GM23248 (cell line): ENCODE measurements at regions not wholly inside any gene's neighbourhood (a gene's known extent, or its start where the extent isn't known, plus 50 kb on each side); places are given as distances from the start of the nearest gene placed in this dataset.

Experiments
- EZH2 ChIP-seq: fragments of 200-600 bp; sonication (generic); IDR thresholded peaks from 2 replicates; pipeline ENCODE4 v1.6.1; 2018; ENCODE audit warnings: antibody characterized with exemption, mild to moderate bottlenecking; ENCODE audit not compliant: insufficient read depth, poor library complexity, severe bottlenecking
- EZH2phosphoT487 ChIP-seq: fragments of 200-600 bp; sonication (generic); IDR thresholded peaks from 2 replicates; pipeline ENCODE4 v1.6.1; 2018; ENCODE audit warnings: antibody characterized with exemption, moderate library complexity, mild to moderate bottlenecking, low read depth; ENCODE audit not compliant: insufficient read depth

- no peak for TF ChIP-seq EZH2
- no peak for TF ChIP-seq EZH2phosphoT487
Measured at GRCh38 chr9:135186248-135187164, 99.0 kb downstream of the OLFM1 start.
